ENCODE measurements at regions not wholly inside any gene's neighbourhood (a gene's known extent, or its start where the extent isn't known, plus 50 kb on each side); places are given as distances from the start of the nearest gene placed in this dataset.

DNA sequence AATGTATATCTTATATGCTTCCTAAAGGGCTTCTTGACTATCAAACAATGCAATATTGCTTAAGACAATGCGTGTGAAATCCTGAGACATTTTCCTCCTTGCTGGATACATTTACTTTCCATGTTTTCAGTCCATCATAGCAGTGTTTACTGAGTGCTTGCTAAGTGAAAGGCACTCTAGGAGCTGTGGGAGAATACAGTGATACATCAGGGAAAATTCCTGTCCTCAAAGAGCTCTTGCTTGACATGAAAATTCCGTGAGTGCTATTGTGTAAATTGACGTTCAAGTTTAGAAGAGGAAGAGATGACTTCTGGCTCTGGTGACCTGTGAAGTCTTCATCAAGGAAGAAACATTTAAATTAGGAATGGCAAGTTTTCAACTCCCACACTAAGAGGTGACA, 449.4 kb upstream of the SOX11 start:
- TF ChIP-seq, protein P1, sequence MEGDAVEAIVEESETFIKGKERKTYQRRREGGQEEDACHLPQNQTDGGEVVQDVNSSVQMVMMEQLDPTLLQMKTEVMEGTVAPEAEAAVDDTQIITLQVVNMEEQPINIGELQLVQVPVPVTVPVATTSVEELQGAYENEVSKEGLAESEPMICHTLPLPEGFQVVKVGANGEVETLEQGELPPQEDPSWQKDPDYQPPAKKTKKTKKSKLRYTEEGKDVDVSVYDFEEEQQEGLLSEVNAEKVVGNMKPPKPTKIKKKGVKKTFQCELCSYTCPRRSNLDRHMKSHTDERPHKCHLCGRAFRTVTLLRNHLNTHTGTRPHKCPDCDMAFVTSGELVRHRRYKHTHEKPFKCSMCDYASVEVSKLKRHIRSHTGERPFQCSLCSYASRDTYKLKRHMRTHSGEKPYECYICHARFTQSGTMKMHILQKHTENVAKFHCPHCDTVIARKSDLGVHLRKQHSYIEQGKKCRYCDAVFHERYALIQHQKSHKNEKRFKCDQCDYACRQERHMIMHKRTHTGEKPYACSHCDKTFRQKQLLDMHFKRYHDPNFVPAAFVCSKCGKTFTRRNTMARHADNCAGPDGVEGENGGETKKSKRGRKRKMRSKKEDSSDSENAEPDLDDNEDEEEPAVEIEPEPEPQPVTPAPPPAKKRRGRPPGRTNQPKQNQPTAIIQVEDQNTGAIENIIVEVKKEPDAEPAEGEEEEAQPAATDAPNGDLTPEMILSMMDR (IDR thresholded peaks at IDR 0.05; ENCODE audit: low read depth, low read length, poor library complexity, severe bottlenecking) = no peak
- no peak for TF ChIP-seq EZH2phosphoT487 (IDR thresholded peaks at IDR 0.05; ENCODE audit: borderline replicate concordance, low read length)
